ENCODE measurements at regions not wholly inside any gene's neighbourhood (a gene's known extent, or its start where the extent isn't known, plus 50 kb on each side); places are given as distances from the start of the nearest gene placed in this dataset.

- no peak for TF ChIP-seq CTCF (IDR thresholded peaks at IDR 0.05; ENCODE audit: extremely low read depth, insufficient read depth, missing control alignments)
- in situ Hi-C loops (cut with MboI; ENCODE audit: low pct_unique_long_range_greater_than_20kb, low sequenced_read_pairs, unreplicated experiment): no loop called here
- no peak for DNase-seq (ENCODE audit: low spot score)
Observed at GRCh38 chr1:232877365-232878028, 72.3 kb downstream of the MAP10 start.

GRCh38 chr1:232878086-232878485 lies 72.3 kb upstream of the NTPCR start:
- in situ Hi-C loops (cut with MboI; ENCODE audit: low pct_unique_long_range_greater_than_20kb, low sequenced_read_pairs, unreplicated experiment): no loop called here
- TF ChIP-seq CTCF (IDR thresholded peaks at IDR 0.05; ENCODE audit: extremely low read depth, insufficient read depth, missing control alignments): no peak

GRCh38 chr1:232880354-232880753 lies 70.1 kb upstream of the NTPCR start:
- DNase-seq (ENCODE audit: low spot score): no peak
- peak; percentile 14 for TF ChIP-seq CTCF (IDR thresholded peaks at IDR 0.05; ENCODE audit: extremely low read depth, insufficient read depth, missing control alignments)
- in situ Hi-C loops (cut with MboI; ENCODE audit: low pct_unique_long_range_greater_than_20kb, low sequenced_read_pairs, unreplicated experiment): no loop called here

More at GRCh38 chr1:232878086-232878485, 72.3 kb upstream of the NTPCR start:
- DNase-seq (ENCODE audit: low spot score): no peak

GRCh38 chr1:232883992-232884661 lies 66.3 kb upstream of the NTPCR start:
- DNase-seq (ENCODE audit: low spot score): no peak
- in situ Hi-C loops (cut with MboI; ENCODE audit: low pct_unique_long_range_greater_than_20kb, low sequenced_read_pairs, unreplicated experiment): no loop called here
- TF ChIP-seq CTCF (IDR thresholded peaks at IDR 0.05; ENCODE audit: extremely low read depth, insufficient read depth, missing control alignments): no peak

GRCh38 chr1:232886271-232886670 lies 64.1 kb upstream of the NTPCR start:
- no peak for DNase-seq (ENCODE audit: low spot score)
- TF ChIP-seq CTCF (IDR thresholded peaks at IDR 0.05; ENCODE audit: extremely low read depth, insufficient read depth, missing control alignments): no peak
- in situ Hi-C loops (cut with MboI; ENCODE audit: low pct_unique_long_range_greater_than_20kb, low sequenced_read_pairs, unreplicated experiment): no loop called here

- DNase-seq (ENCODE audit: low spot score): no peak
- in situ Hi-C loops (cut with MboI; ENCODE audit: low pct_unique_long_range_greater_than_20kb, low sequenced_read_pairs, unreplicated experiment): no loop called here
- no peak for TF ChIP-seq CTCF (IDR thresholded peaks at IDR 0.05; ENCODE audit: extremely low read depth, insufficient read depth, missing control alignments)
Observed at GRCh38 chr1:232890340-232890943, 60.0 kb upstream of the NTPCR start.
